GM12878 (cell line): ENCODE measurements at regions not wholly inside any gene's neighbourhood (a gene's known extent, or its start where the extent isn't known, plus 50 kb on each side); places are given as distances from the start of the nearest gene placed in this dataset.

Experiments used
- ATAC-seq: fragments of 200-7000 bp; cut with Tn5 transposase; 3 replicates; pipeline ENCODE4 v1.9.1; 2020; ENCODE audit warnings: mild to moderate bottlenecking, moderate library complexity
- BruUV-seq: library from RNA; stranded (reverse); fragments of 400-500 nt; replicated peaks from 2 replicates; lab custom pipeline; 2021; lab: Mats Ljungman, UMichigan
- CTCF ChIA-PET: fragments of 300-600 bp; sonication (Branson Sonifier 250); formaldehyde crosslinking; extraction: SDS; loops from one replicate; lab custom pipeline; 2021; ENCODE audit warnings: inconsistent platforms; lab: Yijun Ruan, JAX
- POLR2A ChIA-PET: fragments of 350-600 bp; formaldehyde crosslinking; extraction: SDS; loops from one replicate; lab custom pipeline; 2021; ENCODE audit warnings: inconsistent platforms; lab: Charles Lee
- RAD21 ChIA-PET: fragments of 300-600 bp; sonication (Branson Sonifier 250); formaldehyde crosslinking; loops from one replicate; lab custom pipeline; 2023; ENCODE audit warnings: antibody characterized with exemption; ENCODE audit not compliant: unreplicated experiment; lab: Charles Lee
- SMC1A ChIA-PET: fragments of 300-600 bp; sonication (Branson Sonifier 250); formaldehyde crosslinking; loops from one replicate; lab custom pipeline; 2023; ENCODE audit not compliant: unreplicated experiment, uncharacterized antibody; lab: Charles Lee
- DNase-seq: peaks from one replicate; pipeline ENCODE4 v3.0.0-alpha.2; 2011; ENCODE audit warnings: low read depth, low spot score
- FAIRE-seq: peaks from 3 replicates; lab custom pipeline; 2011; peaks lifted over from hg19 to GRCh38; lab: Jason Lieb, UNC
- H2AFZ ChIP-seq: 2 replicates; pipeline ENCODE4 v1.6.0; 2011; ENCODE audit warnings: low read depth, low read length, control low read depth; ENCODE audit not compliant: control insufficient read depth
- H3K27ac ChIP-seq: 2 replicates; pipeline ENCODE4 v1.5.1; 2011; ENCODE audit warnings: control low read depth; ENCODE audit not compliant: control insufficient read depth, insufficient read depth
- H3K27me3 ChIP-seq, 2 experiments: replicated peaks in 1 of 2; 2 replicates each; pipeline versions ENCODE4 v1.6.0 to v1.6.1; 2011; ENCODE audit warnings: low read length in 1 of 2; ENCODE audit not compliant: control insufficient read depth in 2 of 2, insufficient read depth in 2 of 2
- H3K36me3 ChIP-seq, 2 experiments: 2 replicates each; pipeline ENCODE4 v1.5.1; 2011; ENCODE audit warnings: low read length in 1 of 2; ENCODE audit not compliant: control insufficient read depth in 2 of 2, insufficient read depth in 2 of 2
- H3K4me1 ChIP-seq: 2 replicates; pipeline ENCODE4 v1.6.1; 2011; ENCODE audit warnings: mild to moderate bottlenecking, low read length, moderate library complexity, mixed read lengths; ENCODE audit not compliant: control insufficient read depth, insufficient read depth
- H3K4me2 ChIP-seq: 2 replicates; pipeline ENCODE4 v1.6.0; 2011; ENCODE audit warnings: control low read depth; ENCODE audit not compliant: control insufficient read depth, insufficient read depth
- H3K4me3 ChIP-seq: fragments of 200-600 bp; sonication (generic); 2 replicates; pipeline ENCODE4 v1.5.1; 2016
- H3K79me2 ChIP-seq: 2 replicates; pipeline ENCODE4 v1.6.0; 2011; ENCODE audit warnings: low read length; ENCODE audit not compliant: control insufficient read depth, insufficient read depth
- H3K9ac ChIP-seq: 2 replicates; pipeline ENCODE4 v1.8.0; 2011; ENCODE audit warnings: low read length, control low read depth, mixed read lengths; ENCODE audit not compliant: control insufficient read depth, insufficient read depth
- H3K9me3 ChIP-seq: replicated peaks from 3 replicates; pipeline ENCODE4 v1.5.1; 2011; ENCODE audit warnings: mild to moderate bottlenecking, low read length; ENCODE audit not compliant: control insufficient read depth, insufficient read depth
- H4K20me1 ChIP-seq: 2 replicates; pipeline ENCODE4 v1.6.0; 2011; ENCODE audit not compliant: control insufficient read depth, insufficient read depth
- ATF7 ChIP-seq: fragments of 450-650 bp; IDR thresholded peaks from 2 replicates; pipeline ENCODE4 v1.6.1; 2016; ENCODE audit warnings: low read depth, mild to moderate bottlenecking
- CBX3 ChIP-seq: fragments of 200-600 bp; sonication (generic); IDR thresholded peaks from 2 replicates; pipeline ENCODE4 v1.6.1; 2016; ENCODE audit warnings: low read depth, borderline replicate concordance
- CREB1 ChIP-seq: IDR thresholded peaks from 2 replicates; pipeline ENCODE4 v1.6.1; 2012; ENCODE audit warnings: low read depth, mild to moderate bottlenecking, inconsistent platforms
- ELK1 ChIP-seq: IDR thresholded peaks from 2 replicates; pipeline ENCODE4 v1.6.1; 2012; ENCODE audit warnings: low read depth, low read length, improper control_type of control experiment
- MYB ChIP-seq: fragments of 150-350 bp; IDR thresholded peaks from 2 replicates; pipeline ENCODE4 v1.6.1; 2014; ENCODE audit warnings: mild to moderate bottlenecking, low read depth, low read length, borderline replicate concordance
- NFXL1 ChIP-seq: fragments of 450-650 bp; IDR thresholded peaks from 2 replicates; pipeline ENCODE4 v1.6.1; 2017; ENCODE audit warnings: antibody characterized with exemption, mild to moderate bottlenecking, borderline replicate concordance
- PAX8 ChIP-seq: fragments of 450-650 bp; IDR thresholded peaks from 2 replicates; pipeline ENCODE4 v1.6.1; 2017; ENCODE audit warnings: mild to moderate bottlenecking, moderate library complexity
- RELA ChIP-seq: fragments of 450-650 bp; IDR thresholded peaks from 2 replicates; pipeline ENCODE4 v1.8.0; 2014; ENCODE audit warnings: borderline replicate concordance; ENCODE audit not compliant: partially characterized antibody
- SMC3 ChIP-seq: IDR thresholded peaks from 2 replicates; pipeline ENCODE4 v1.6.1; 2011; ENCODE audit warnings: low read length, improper control_type of control experiment, borderline replicate concordance
- SREBF1 ChIP-seq: IDR thresholded peaks from 2 replicates; pipeline ENCODE4 v1.6.1; 2012; ENCODE audit warnings: mild to moderate bottlenecking, low read length
- SRF ChIP-seq, 2 experiments: IDR thresholded peaks; 2 replicates each; pipeline ENCODE4 v1.6.1; 2011; ENCODE audit warnings: low read depth in 2 of 2, low read length in 2 of 2, mild to moderate bottlenecking in 1 of 2, moderate library complexity in 1 of 2
- TCF3 ChIP-seq: IDR thresholded peaks from 2 replicates; pipeline ENCODE4 v1.6.1; 2012; ENCODE audit warnings: low read depth, mild to moderate bottlenecking, low read length, borderline replicate concordance; ENCODE audit not compliant: insufficient read depth
- WRNIP1 ChIP-seq: IDR thresholded peaks from 2 replicates; pipeline ENCODE4 v1.6.1; 2011; ENCODE audit warnings: low read depth, low read length, improper control_type of control experiment, borderline replicate concordance
- ZBED1 ChIP-seq: IDR thresholded peaks from 2 replicates; pipeline ENCODE4 v1.6.1; 2016; ENCODE audit warnings: borderline replicate concordance
- WGBS: methylation state at CpG from one replicate; pipeline ENCODE4 v1.1.6; 2016; ENCODE audit warnings: low lambda C conversion rate; ENCODE audit not compliant: insufficient replicate concordance, insufficient coverage; ENCODE audit errors: missing lambda C conversion rate; 5-methylcytosine and 5-hydroxymethylcytosine counted together
- in situ Hi-C: fragments of 300-500 bp; cut with MboI; formaldehyde crosslinking; loops from 9 replicates; pipeline ENCODE4 v1.14.3; 2018; ENCODE audit warnings: mixed read lengths
- intact Hi-C: fragments of 100-400 bp; cut with micrococcal nuclease; formaldehyde crosslinking; loops from one replicate; pipeline ENCODE4 v1.14.2; 2022; ENCODE audit not compliant: unreplicated experiment

GRCh38 chr21:30981403-30981802 is 56.9 kb downstream of the KRTAP19-8 start (continued):
- TF ChIP-seq PAX8 (no peak), ATF7 (no peak), WRNIP1 (no peak)

- POLR2A ChIA-PET, result no interaction called here
- intact Hi-C loops (no loop called here), in situ Hi-C loops (no loop called here)
- no TSS peak for BruUV-seq
- SMC1A ChIA-PET, result no interaction called here
- H3K27me3 ChIP-seq, result no peaks in the 10 kb centered on the region
- no peak for TF ChIP-seq SREBF1
- TF ChIP-seq ATF7, result peak; percentile 69
- RAD21 ChIA-PET, result no interaction called here
- no peak overlapping the region for H3K9ac ChIP-seq
- H3K79me2 ChIP-seq, result no peaks in the 10 kb centered on the region
- H3K4me1 ChIP-seq, result no peaks in the 10 kb centered on the region
- peak overlapping the region; percentile 51 for H2AFZ ChIP-seq
- CTCF ChIA-PET, result no interaction called here
- WGBS, result 100% methylated on average over 1 of the region's 1 CpG
- H3K9me3 ChIP-seq, result no peaks in the 10 kb centered on the region
- ATAC-seq, result no peak
- no peak overlapping the region for H3K4me3 ChIP-seq
- no peak overlapping the region for H3K27ac ChIP-seq
- no peak for DNase-seq
- no peak for FAIRE-seq
- no peaks in the 10 kb centered on the region for H3K36me3 ChIP-seq
- H4K20me1 ChIP-seq, result no peaks in the 10 kb centered on the region
- 0 out of 2 replicates have a peak overlapping the region, but pooled peaks have one; percentile 25 for H3K4me2 ChIP-seq
Observed at GRCh38 chr21:30979054-30979453, 59.2 kb downstream of the KRTAP19-8 start.

- no peaks in the 10 kb centered on the region for H3K4me1 ChIP-seq
- no peak for FAIRE-seq
- DNase-seq, result no peak
- no peaks in the 10 kb centered on the region for H3K36me3 ChIP-seq
- no peak overlapping the region for H3K4me3 ChIP-seq
- 38% methylated on average over 2 of the region's 2 CpGs for WGBS
- POLR2A ChIA-PET, result no interaction called here
- no peaks in the 10 kb centered on the region; the same call in 2 of the 3 replicates for H3K9me3 ChIP-seq
- SMC1A ChIA-PET, result no interaction called here
- H3K9ac ChIP-seq, result no peak overlapping the region
- BruUV-seq, result no TSS peak
- no peak overlapping the region for H3K4me2 ChIP-seq
- CTCF ChIA-PET, result no interaction called here
- H3K27me3 ChIP-seq, result no peaks in the 10 kb centered on the region
- no peaks in the 10 kb centered on the region for H3K79me2 ChIP-seq
- intact Hi-C loops (no loop called here), in situ Hi-C loops (no loop called here)
- no peak overlapping the region for H2AFZ ChIP-seq
- RAD21 ChIA-PET, result no interaction called here
- no peaks in the 10 kb centered on the region for H4K20me1 ChIP-seq
- TF ChIP-seq NFXL1 (no peak), CREB1 (no peak), CBX3 (no peak), ELK1 (no peak), SRF (IDR thresholded peaks at IDR 0.05; ENCODE audit: low read depth in 2 of 2, low read length in 2 of 2) (no peak), ZBED1 (no peak), SMC3 (no peak), MYB (no peak), RELA (no peak), WRNIP1 (no peak), TCF3 (no peak)
- H3K27ac ChIP-seq, result no peak overlapping the region
- ATAC-seq, result no peak
Observed at GRCh38 chr21:30964283-30964682, 74.0 kb downstream of the KRTAP19-8 start.
